ENCODE measurements at regions not wholly inside any gene's neighbourhood (a gene's known extent, or its start where the extent isn't known, plus 50 kb on each side); places are given as distances from the start of the nearest gene placed in this dataset.

GRCh38 chr5:141753143-141753970 is 71.3 kb upstream of the ARAP3 start:
- TF ChIP-seq CTCF (conservative IDR thresholded peaks at IDR 0.05; ENCODE audit: low read depth, low read length) (no peak), EZH2 (IDR thresholded peaks at IDR 0.05; ENCODE audit: low read length, unreplicated experiment) (no peak), EZH2phosphoT487 (IDR thresholded peaks at IDR 0.05; ENCODE audit: borderline replicate concordance, low read length) (no peak)
